DOHH2 (cell line): ENCODE measurements at regions not wholly inside any gene's neighbourhood (a gene's known extent, or its start where the extent isn't known, plus 50 kb on each side); places are given as distances from the start of the nearest gene placed in this dataset.

Experiments used
- H3F3A ChIP-seq: fragments of 200-600 bp; sonication (generic), shearing (Covaris generic); 2 replicates; pipeline ENCODE4 v1.6.0; 2016; ENCODE audit warnings: antibody characterized with exemption, mild to moderate bottlenecking; ENCODE audit not compliant: control insufficient read depth, insufficient read depth
- H3K27ac ChIP-seq: fragments of 200-600 bp; sonication (generic); 2 replicates; pipeline ENCODE4 v1.5.1; 2014; ENCODE audit warnings: low read depth, mild to moderate bottlenecking, low read length, moderate library complexity
- H3K27me3 ChIP-seq: fragments of 200-600 bp; sonication (generic); 2 replicates; pipeline ENCODE4 v1.6.1; 2014; ENCODE audit warnings: mild to moderate bottlenecking, low read length, mixed read lengths; ENCODE audit not compliant: control insufficient read depth
- H3K36me3 ChIP-seq: fragments of 200-600 bp; sonication (generic); 2 replicates; pipeline ENCODE4 v1.6.1; 2014; ENCODE audit warnings: mild to moderate bottlenecking, low read length, moderate library complexity, mixed read lengths; ENCODE audit not compliant: control insufficient read depth
- H3K4me1 ChIP-seq: fragments of 200-600 bp; sonication (generic); 2 replicates; pipeline ENCODE4 v1.6.1; 2014; ENCODE audit warnings: mild to moderate bottlenecking, low read length, mixed read lengths; ENCODE audit not compliant: control insufficient read depth
- H3K4me2 ChIP-seq: fragments of 200-600 bp; sonication (generic); 2 replicates; pipeline ENCODE4 v1.6.0; 2014; ENCODE audit warnings: mild to moderate bottlenecking, low read length, moderate library complexity
- H3K4me3 ChIP-seq: fragments of 200-600 bp; sonication (generic); 2 replicates; pipeline ENCODE4 v1.5.1; 2014; ENCODE audit warnings: mild to moderate bottlenecking, low read length, mixed read lengths
- H3K79me2 ChIP-seq: fragments of 200-600 bp; sonication (generic); 2 replicates; pipeline ENCODE4 v1.6.1; 2014; ENCODE audit warnings: mild to moderate bottlenecking, low read length, mixed read lengths; ENCODE audit not compliant: control insufficient read depth
- H3K9me2 ChIP-seq: fragments of 200-600 bp; sonication (generic); replicated peaks from 2 replicates; pipeline ENCODE4 v1.6.1; 2014; ENCODE audit warnings: mild to moderate bottlenecking, low read length, mixed read lengths; ENCODE audit not compliant: control insufficient read depth
- H3K9me3 ChIP-seq: fragments of 200-600 bp; sonication (generic); 2 replicates; pipeline ENCODE4 v1.6.1; 2014; ENCODE audit warnings: antibody characterized with exemption, low read length, mixed read lengths; ENCODE audit not compliant: control insufficient read depth, insufficient read depth
- H4K20me1 ChIP-seq: fragments of 200-600 bp; sonication (generic); 2 replicates; pipeline ENCODE4 v1.6.0; 2014; ENCODE audit warnings: low read depth, mild to moderate bottlenecking, antibody characterized with exemption, low read length, moderate library complexity; ENCODE audit not compliant: control insufficient read depth, insufficient read depth
- EZH2phosphoT487 ChIP-seq: fragments of 200-600 bp; sonication (generic); IDR thresholded peaks from 2 replicates; pipeline ENCODE4 v1.6.1; 2017; ENCODE audit warnings: borderline replicate concordance, mild to moderate bottlenecking, antibody characterized with exemption, low read length, moderate library complexity, mixed read lengths
- TF ChIP-seq, protein P1 (sequence below): fragments of 200-600 bp; sonication (generic); IDR thresholded peaks from one replicate; pipeline ENCODE4 v1.5.1; 2014; ENCODE audit warnings: antibody characterized with exemption, mild to moderate bottlenecking, low read depth, low read length; ENCODE audit not compliant: poor library complexity, severe bottlenecking

- Histone ChIP-seq H3K4me1 (no peaks in the 10 kb centered on the region), H3K4me2 (no peak overlapping the region), H3K27ac (no peak overlapping the region), H4K20me1 (no peaks in the 10 kb centered on the region), H3K27me3 (no peaks in the 10 kb centered on the region), H3F3A (no peaks in the 10 kb centered on the region), H3K9me3 (no peaks in the 10 kb centered on the region), H3K36me3 (no peaks in the 10 kb centered on the region), H3K9me2 (no peaks in the 10 kb centered on the region), H3K79me2 (no peaks in the 10 kb centered on the region), H3K4me3 (no peak overlapping the region)
- no peak for TF ChIP-seq EZH2phosphoT487
- TF ChIP-seq, protein P1, sequence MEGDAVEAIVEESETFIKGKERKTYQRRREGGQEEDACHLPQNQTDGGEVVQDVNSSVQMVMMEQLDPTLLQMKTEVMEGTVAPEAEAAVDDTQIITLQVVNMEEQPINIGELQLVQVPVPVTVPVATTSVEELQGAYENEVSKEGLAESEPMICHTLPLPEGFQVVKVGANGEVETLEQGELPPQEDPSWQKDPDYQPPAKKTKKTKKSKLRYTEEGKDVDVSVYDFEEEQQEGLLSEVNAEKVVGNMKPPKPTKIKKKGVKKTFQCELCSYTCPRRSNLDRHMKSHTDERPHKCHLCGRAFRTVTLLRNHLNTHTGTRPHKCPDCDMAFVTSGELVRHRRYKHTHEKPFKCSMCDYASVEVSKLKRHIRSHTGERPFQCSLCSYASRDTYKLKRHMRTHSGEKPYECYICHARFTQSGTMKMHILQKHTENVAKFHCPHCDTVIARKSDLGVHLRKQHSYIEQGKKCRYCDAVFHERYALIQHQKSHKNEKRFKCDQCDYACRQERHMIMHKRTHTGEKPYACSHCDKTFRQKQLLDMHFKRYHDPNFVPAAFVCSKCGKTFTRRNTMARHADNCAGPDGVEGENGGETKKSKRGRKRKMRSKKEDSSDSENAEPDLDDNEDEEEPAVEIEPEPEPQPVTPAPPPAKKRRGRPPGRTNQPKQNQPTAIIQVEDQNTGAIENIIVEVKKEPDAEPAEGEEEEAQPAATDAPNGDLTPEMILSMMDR = no peak
Measured at GRCh38 chr6:1103021-1103420, 208.9 kb upstream of the FOXQ1 start.

- Histone ChIP-seq H3K36me3 (no peaks in the 10 kb centered on the region), H3K4me2 (no peak overlapping the region), H3K79me2 (no peaks in the 10 kb centered on the region), H3K9me2 (no peaks in the 10 kb centered on the region), H3F3A (no peaks in the 10 kb centered on the region), H3K4me1 (no peaks in the 10 kb centered on the region), H3K27me3 (no peaks in the 10 kb centered on the region), H3K27ac (no peak overlapping the region), H3K4me3 (no peak overlapping the region), H4K20me1 (no peaks in the 10 kb centered on the region), H3K9me3 (no peaks in the 10 kb centered on the region)
- TF ChIP-seq, protein P1 = no peak
- TF ChIP-seq EZH2phosphoT487 = no peak
Measured at GRCh38 chr6:1100269-1100668, 211.6 kb upstream of the FOXQ1 start.

GRCh38 chr6:1099264-1099663 lies 212.6 kb upstream of the FOXQ1 start:
- Histone ChIP-seq H3K9me3 (no peaks in the 10 kb centered on the region), H3K27ac (no peak overlapping the region), H3K36me3 (no peaks in the 10 kb centered on the region), H3K4me2 (no peak overlapping the region), H3K4me1 (no peaks in the 10 kb centered on the region), H3K27me3 (no peaks in the 10 kb centered on the region), H4K20me1 (no peaks in the 10 kb centered on the region), H3K4me3 (no peak overlapping the region), H3F3A (no peaks in the 10 kb centered on the region), H3K9me2 (no peaks in the 10 kb centered on the region), H3K79me2 (no peaks in the 10 kb centered on the region)
- TF ChIP-seq, protein P1 = no peak
- no peak for TF ChIP-seq EZH2phosphoT487
